NCI-H2081 treated with DMSO at 0.1 percent for 48 hours (cell line): ENCODE measurements at regions not wholly inside any gene's neighbourhood (a gene's known extent, or its start where the extent isn't known, plus 50 kb on each side); places are given as distances from the start of the nearest gene placed in this dataset.
A peak's percentile ranks its signal among the peaks of the same experiment; 100 is the strongest.

Experiments used
- DNase-seq: peaks from one replicate; lab custom pipeline; 2025; lab: John Stamatoyannopoulos, UW

- DNase-seq, result no peak
Measured at GRCh38 chr18:27899893-27900292, 277.0 kb downstream of the CDH2 start.

- DNase-seq, result no peak
Measured at GRCh38 chr18:27894746-27895145, 282.2 kb downstream of the CDH2 start.

- no peak for DNase-seq
Measured at GRCh38 chr18:27887711-27888495, 289.0 kb downstream of the CDH2 start.

- DNase-seq, result no peak
Measured at GRCh38 chr18:27887287-27887686, 289.6 kb downstream of the CDH2 start.

- DNase-seq, result no peak
Measured at GRCh38 chr18:27879540-27879939, 297.4 kb downstream of the CDH2 start.

GRCh38 chr18:27871726-27872125 is 305.2 kb downstream of the CDH2 start:
- no peak for DNase-seq

GRCh38 chr18:27869735-27870134 is 307.2 kb downstream of the CDH2 start:
- no peak for DNase-seq

GRCh38 chr18:27865431-27865830 is 311.5 kb downstream of the CDH2 start:
- no peak for DNase-seq

GRCh38 chr18:27863780-27864430 is 313.0 kb downstream of the CDH2 start:
- no peak for DNase-seq

- DNase-seq, result no peak
Measured at GRCh38 chr18:27862041-27862682, 314.8 kb downstream of the CDH2 start.

- DNase-seq, result peak; percentile 91
Measured at GRCh38 chr18:27861539-27861938, 315.4 kb downstream of the CDH2 start.

- DNase-seq, result no peak
Measured at GRCh38 chr18:27860701-27861107, 316.2 kb downstream of the CDH2 start.

- no peak for DNase-seq
Measured at GRCh38 chr18:27860011-27860410, 316.9 kb downstream of the CDH2 start.

GRCh38 chr18:27856820-27857219 is 320.1 kb downstream of the CDH2 start:
- DNase-seq, result no peak

GRCh38 chr18:27855486-27855885 is 321.4 kb downstream of the CDH2 start:
- no peak for DNase-seq

GRCh38 chr18:27854631-27855030 is 322.3 kb downstream of the CDH2 start:
- DNase-seq, result no peak

- DNase-seq, result no peak
Measured at GRCh38 chr18:27848336-27848735, 328.6 kb downstream of the CDH2 start.

- no peak for DNase-seq
Measured at GRCh38 chr18:27847412-27847811, 329.5 kb downstream of the CDH2 start.

- no peak for DNase-seq
Measured at GRCh38 chr18:27845897-27846296, 331.0 kb downstream of the CDH2 start.

GRCh38 chr18:27843783-27844777 is 332.9 kb downstream of the CDH2 start:
- no peak for DNase-seq

- DNase-seq, result no peak
Measured at GRCh38 chr18:27839141-27839540, 337.8 kb downstream of the CDH2 start.

GRCh38 chr18:27838225-27838624 is 338.7 kb downstream of the CDH2 start:
- DNase-seq, result no peak
